ENCODE measurements at regions not wholly inside any gene's neighbourhood (a gene's known extent, or its start where the extent isn't known, plus 50 kb on each side); places are given as distances from the start of the nearest gene placed in this dataset.

GRCh38 chr20:4512891-4513550 lies 173.2 kb upstream of the PRNP start:
- peak in 2 of 3 donors; percentile 16 to 29 for DNase-seq

GRCh38 chr20:4511776-4512175 lies 174.5 kb upstream of the PRNP start:
- peak in 1 of 3 donors; percentile 3 for DNase-seq

- DNase-seq = peak; percentile 17 to 41 (median 26)
These were observed 176.3 kb upstream of the PRNP start for GRCh38 chr20:4509825-4510522.

GRCh38 chr20:4508773-4509172 lies 177.5 kb upstream of the PRNP start:
- DNase-seq = no peak

GRCh38 chr20:4507288-4507719 lies 179.0 kb upstream of the PRNP start:
- peak in 1 of 3 donors; percentile 5 for DNase-seq

GRCh38 chr20:4504814-4505213 lies 181.4 kb upstream of the PRNP start:
- no peak for DNase-seq

GRCh38 chr20:4502756-4503155 lies 183.5 kb upstream of the PRNP start:
- DNase-seq = no peak

GRCh38 chr20:4493386-4493785 lies 192.9 kb upstream of the PRNP start:
- DNase-seq = no peak

GRCh38 chr20:4491643-4492042 lies 194.6 kb upstream of the PRNP start:
- DNase-seq = no peak

- DNase-seq = peak in 1 of 3 donors; percentile 6
These were observed 195.5 kb upstream of the PRNP start for GRCh38 chr20:4490606-4491280.

GRCh38 chr20:4490045-4490444 lies 196.2 kb upstream of the PRNP start:
- peak in 1 of 3 donors; percentile 12 for DNase-seq

GRCh38 chr20:4488407-4489339 lies 197.6 kb upstream of the PRNP start:
- peak in 2 of 3 donors; percentile 10 to 17 for DNase-seq

- DNase-seq = peak in 1 of 3 donors; percentile 1
These were observed 201.8 kb upstream of the PRNP start for GRCh38 chr20:4484379-4484997.

GRCh38 chr20:4483961-4484360 lies 202.3 kb upstream of the PRNP start:
- DNase-seq = peak in 1 of 3 donors; percentile 5

GRCh38 chr20:4483486-4483885 lies 202.8 kb upstream of the PRNP start:
- peak in 2 of 3 donors; percentile 18 to 24 for DNase-seq

- DNase-seq = no peak
These were observed 206.2 kb upstream of the PRNP start for GRCh38 chr20:4480104-4480503.

GRCh38 chr20:4476903-4477500 lies 209.3 kb upstream of the PRNP start:
- peak in 1 of 3 donors; percentile 8 for DNase-seq

GRCh38 chr20:4472906-4473305 lies 213.3 kb upstream of the PRNP start:
- DNase-seq = no peak

GRCh38 chr20:4471221-4471620 lies 215.0 kb upstream of the PRNP start:
- DNase-seq = no peak

- no peak for DNase-seq
These were observed 215.9 kb upstream of the PRNP start for GRCh38 chr20:4470375-4470774.

GRCh38 chr20:4469910-4470309 lies 216.3 kb upstream of the PRNP start:
- DNase-seq = no peak

- no peak for DNase-seq
These were observed 218.1 kb upstream of the PRNP start for GRCh38 chr20:4468114-4468513.

Data from suppressor macrophage treated with lipopolysaccharide for 1 hour (primary cell).